ENCODE measurements at regions not wholly inside any gene's neighbourhood (a gene's known extent, or its start where the extent isn't known, plus 50 kb on each side); places are given as distances from the start of the nearest gene placed in this dataset.

DNA sequence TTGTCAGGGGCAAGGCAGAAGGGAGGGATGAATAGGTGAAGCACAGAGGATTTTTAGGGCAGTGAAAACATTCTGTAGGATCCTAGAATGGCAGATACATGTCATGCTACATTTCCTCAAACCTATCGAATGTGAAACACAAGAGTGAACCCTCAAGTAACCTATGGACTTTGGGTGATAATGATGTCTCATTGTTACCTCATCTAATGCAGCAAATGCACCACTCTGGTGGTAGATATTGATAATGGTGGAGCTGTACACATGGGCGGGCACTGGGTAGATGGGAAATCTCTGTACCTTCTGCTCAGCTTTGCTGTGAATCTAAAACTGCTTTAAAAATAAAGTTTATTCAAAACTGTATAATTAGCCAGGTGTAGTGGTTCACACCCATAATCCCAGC, 95.2 kb upstream of the NCK2 start:
- H3K4me3 Mint-ChIP-seq = no peak overlapping the region
- Histone ChIP-seq H3K9me3 (ENCODE audit: low read depth) (no peaks in the 10 kb centered on the region), H3K27me3 (no peaks in the 10 kb centered on the region), H3K9ac (no peak overlapping the region), H3K4me1 (no peaks in the 10 kb centered on the region), H2AFZ (replicated peaks) (no peak overlapping the region), H3F3A (ENCODE audit: low read depth) (no peaks in the 10 kb centered on the region), H3K4me3 (no peak overlapping the region), H4K20me1 (ENCODE audit: low read depth) (no peaks in the 10 kb centered on the region), H3K36me3 (no peaks in the 10 kb centered on the region), H3K79me2 (ENCODE audit: low read depth) (no peaks in the 10 kb centered on the region), H3K27ac (no peak overlapping the region), H3K4me2 (no peak overlapping the region)
- H3K27ac Mint-ChIP-seq = no peak overlapping the region
- peaks cover 5% of the 10 kb centered on the region for H3K27me3 Mint-ChIP-seq (ENCODE audit: insufficient read depth, low read depth)
- peaks cover 7% of the 10 kb centered on the region for H3K9me3 Mint-ChIP-seq
- TF ChIP-seq EZH2 (IDR thresholded peaks at IDR 0.05) = no peak
- TF ChIP-seq, protein P1, sequence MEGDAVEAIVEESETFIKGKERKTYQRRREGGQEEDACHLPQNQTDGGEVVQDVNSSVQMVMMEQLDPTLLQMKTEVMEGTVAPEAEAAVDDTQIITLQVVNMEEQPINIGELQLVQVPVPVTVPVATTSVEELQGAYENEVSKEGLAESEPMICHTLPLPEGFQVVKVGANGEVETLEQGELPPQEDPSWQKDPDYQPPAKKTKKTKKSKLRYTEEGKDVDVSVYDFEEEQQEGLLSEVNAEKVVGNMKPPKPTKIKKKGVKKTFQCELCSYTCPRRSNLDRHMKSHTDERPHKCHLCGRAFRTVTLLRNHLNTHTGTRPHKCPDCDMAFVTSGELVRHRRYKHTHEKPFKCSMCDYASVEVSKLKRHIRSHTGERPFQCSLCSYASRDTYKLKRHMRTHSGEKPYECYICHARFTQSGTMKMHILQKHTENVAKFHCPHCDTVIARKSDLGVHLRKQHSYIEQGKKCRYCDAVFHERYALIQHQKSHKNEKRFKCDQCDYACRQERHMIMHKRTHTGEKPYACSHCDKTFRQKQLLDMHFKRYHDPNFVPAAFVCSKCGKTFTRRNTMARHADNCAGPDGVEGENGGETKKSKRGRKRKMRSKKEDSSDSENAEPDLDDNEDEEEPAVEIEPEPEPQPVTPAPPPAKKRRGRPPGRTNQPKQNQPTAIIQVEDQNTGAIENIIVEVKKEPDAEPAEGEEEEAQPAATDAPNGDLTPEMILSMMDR (IDR thresholded peaks at IDR 0.05) = no peak
- no peak for TF ChIP-seq EZH2phosphoT487 (IDR thresholded peaks at IDR 0.05)
- H3K36me3 Mint-ChIP-seq = no peaks in the 10 kb centered on the region
- DNase-seq (ENCODE audit: low spot score) = no peak
- peaks cover 5% of the 10 kb centered on the region for H3K4me1 Mint-ChIP-seq

DNA sequence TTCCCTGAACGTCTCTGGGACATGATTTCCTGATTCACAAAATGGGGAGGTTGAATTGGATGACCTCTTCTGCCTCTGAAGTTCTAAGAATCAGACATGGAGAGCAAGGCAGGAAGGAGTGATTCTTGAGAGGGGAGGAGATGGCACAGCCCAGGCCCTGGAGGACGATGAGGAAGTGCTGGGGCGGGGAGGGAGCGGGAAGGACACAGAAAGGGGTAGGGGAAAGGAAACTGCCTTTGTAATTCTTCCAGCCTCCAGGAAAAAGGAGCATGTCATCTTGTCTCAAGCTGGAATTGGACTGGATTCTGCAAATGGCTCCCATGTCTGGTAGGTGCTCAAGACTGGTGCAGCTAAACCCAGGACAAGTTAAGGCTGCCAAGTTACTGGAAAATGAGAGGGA, 97.0 kb upstream of the NCK2 start:
- Mint-ChIP-seq H3K36me3 (no peaks in the 10 kb centered on the region), H3K27me3 (ENCODE audit: insufficient read depth, low read depth) (peaks cover 5% of the 10 kb centered on the region), H3K4me1 (peaks cover 4% of the 10 kb centered on the region), H3K4me3 (no peak overlapping the region), H3K27ac (no peak overlapping the region), H3K9me3 (peaks cover 7% of the 10 kb centered on the region)
- no peak overlapping the region for H3K4me2 ChIP-seq
- H3K79me2 ChIP-seq (ENCODE audit: low read depth) = no peaks in the 10 kb centered on the region
- TF ChIP-seq EZH2 (IDR thresholded peaks at IDR 0.05) = no peak
- TF ChIP-seq, protein P1 (IDR thresholded peaks at IDR 0.05) = no peak
- TF ChIP-seq EZH2phosphoT487 (IDR thresholded peaks at IDR 0.05) = no peak
- no peak for DNase-seq (ENCODE audit: low spot score)
- H4K20me1 ChIP-seq (ENCODE audit: low read depth) = no peaks in the 10 kb centered on the region
- H3K9ac ChIP-seq = no peak overlapping the region
- no peaks in the 10 kb centered on the region for H3K27me3 ChIP-seq
- H3K4me3 ChIP-seq = no peak overlapping the region
- no peaks in the 10 kb centered on the region for H3K9me3 ChIP-seq (ENCODE audit: low read depth)
- no peak overlapping the region for H2AFZ ChIP-seq (replicated peaks)
- H3F3A ChIP-seq (ENCODE audit: low read depth) = no peaks in the 10 kb centered on the region
- no peaks in the 10 kb centered on the region for H3K36me3 ChIP-seq
- no peaks in the 10 kb centered on the region for H3K4me1 ChIP-seq
- H3K27ac ChIP-seq = no peak overlapping the region

DNA sequence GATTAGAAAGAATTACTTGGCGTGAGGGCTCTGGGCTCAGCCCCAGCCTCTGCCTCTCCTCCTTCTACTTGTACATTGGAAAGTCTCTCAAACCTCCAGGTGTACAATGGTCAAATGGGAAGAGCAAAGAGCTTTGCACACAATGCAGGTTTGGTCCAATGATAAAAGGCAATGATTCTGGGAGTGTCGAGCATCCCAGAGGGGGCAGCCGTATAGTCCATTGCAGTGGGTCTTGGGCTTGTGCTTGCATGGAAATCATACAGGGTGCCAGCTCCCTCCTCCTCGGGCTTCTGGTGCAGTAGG, 98.0 kb upstream of the NCK2 start:
- H2AFZ ChIP-seq (replicated peaks) = no peak overlapping the region
- H3K4me1 ChIP-seq = no peaks in the 10 kb centered on the region
- H3K4me2 ChIP-seq = no peak overlapping the region
- Mint-ChIP-seq H3K36me3 (no peaks in the 10 kb centered on the region), H3K4me1 (peaks cover 1% of the 10 kb centered on the region), H3K27me3 (ENCODE audit: insufficient read depth, low read depth) (peaks cover 3% of the 10 kb centered on the region), H3K9me3 (peaks cover 4% of the 10 kb centered on the region), H3K27ac (no peak overlapping the region), H3K4me3 (no peak overlapping the region)
- no peak overlapping the region for H3K9ac ChIP-seq
- DNase-seq (ENCODE audit: low spot score) = no peak
- H3K4me3 ChIP-seq = no peak overlapping the region
- H3K79me2 ChIP-seq (ENCODE audit: low read depth) = no peaks in the 10 kb centered on the region
- no peak overlapping the region for H3K27ac ChIP-seq
- H3F3A ChIP-seq (ENCODE audit: low read depth) = no peaks in the 10 kb centered on the region
- no peaks in the 10 kb centered on the region for H3K27me3 ChIP-seq
- no peaks in the 10 kb centered on the region for H4K20me1 ChIP-seq (ENCODE audit: low read depth)
- no peaks in the 10 kb centered on the region for H3K36me3 ChIP-seq
- no peaks in the 10 kb centered on the region for H3K9me3 ChIP-seq (ENCODE audit: low read depth)
- TF ChIP-seq EZH2phosphoT487 (IDR thresholded peaks at IDR 0.05) = no peak

DNA sequence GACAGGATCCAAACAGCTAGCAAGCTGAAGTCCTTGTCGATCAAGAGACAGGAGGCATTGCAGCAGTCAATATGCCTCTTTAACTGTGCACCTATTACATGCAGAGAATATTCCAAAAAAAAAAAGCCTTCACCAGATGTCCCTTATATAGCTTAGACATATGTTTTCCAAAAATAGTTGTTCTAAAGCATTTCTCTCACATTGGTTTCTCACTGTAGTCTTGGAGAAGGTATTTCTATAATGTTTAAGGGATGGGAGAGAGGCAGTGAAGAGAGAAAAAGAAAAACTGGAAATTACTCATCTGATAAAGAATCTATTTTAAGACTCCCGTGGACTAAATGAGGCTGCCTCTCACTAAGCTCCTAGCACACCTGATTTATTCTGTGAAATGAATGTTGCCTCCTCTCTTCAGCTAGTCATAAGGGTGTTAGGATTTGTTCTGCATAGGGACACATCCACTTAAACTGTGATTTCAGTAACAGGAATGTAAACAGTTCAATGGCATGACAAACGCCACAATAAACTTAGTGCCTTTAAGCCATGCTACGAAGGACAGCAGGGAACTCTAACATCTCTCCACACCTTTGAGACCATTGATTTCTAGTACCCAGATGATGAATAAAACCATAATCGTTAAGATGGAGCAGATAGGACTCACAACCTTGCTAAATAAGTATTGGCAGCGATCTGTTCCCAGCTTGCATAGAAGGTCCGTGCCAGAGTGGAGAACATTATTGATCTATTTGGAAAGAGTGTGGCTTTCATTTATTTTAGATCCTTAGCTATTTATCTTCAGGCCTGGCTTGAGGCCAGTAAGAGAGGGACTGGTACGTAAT, 98.6 kb upstream of the NCK2 start:
- Histone ChIP-seq H3K27me3 (no peaks in the 10 kb centered on the region), H3K4me1 (no peaks in the 10 kb centered on the region), H3K36me3 (no peaks in the 10 kb centered on the region), H2AFZ (replicated peaks) (no peak overlapping the region), H3F3A (ENCODE audit: low read depth) (no peaks in the 10 kb centered on the region), H3K79me2 (ENCODE audit: low read depth) (no peaks in the 10 kb centered on the region), H3K27ac (no peak overlapping the region), H3K9me3 (ENCODE audit: low read depth) (no peaks in the 10 kb centered on the region), H3K4me2 (no peak overlapping the region), H3K4me3 (no peak overlapping the region), H3K9ac (no peak overlapping the region), H4K20me1 (ENCODE audit: low read depth) (no peaks in the 10 kb centered on the region)
- Mint-ChIP-seq H3K27me3 (ENCODE audit: insufficient read depth, low read depth) (peaks cover 3% of the 10 kb centered on the region), H3K4me1 (peaks cover 7% of the 10 kb centered on the region), H3K9me3 (peaks cover 3% of the 10 kb centered on the region), H3K4me3 (no peak overlapping the region), H3K36me3 (no peaks in the 10 kb centered on the region), H3K27ac (no peak overlapping the region)
- no peak for DNase-seq (ENCODE audit: low spot score)
- TF ChIP-seq EZH2 (IDR thresholded peaks at IDR 0.05) (no peak), EZH2phosphoT487 (IDR thresholded peaks at IDR 0.05) (no peak)
- TF ChIP-seq, protein P1 (IDR thresholded peaks at IDR 0.05) = no peak
